Naive thymus-derived CD4-positive, alpha-beta T cell (primary cell): ENCODE measurements at regions not wholly inside any gene's neighbourhood (a gene's known extent, or its start where the extent isn't known, plus 50 kb on each side); places are given as distances from the start of the nearest gene placed in this dataset.

ENCODE experiments used
- ATAC-seq: fragments of 150-1000 bp; cut with Tn5 transposase; 2 replicates; pipeline ENCODE4 v1.10.0; 2021; ENCODE audit warnings: mild to moderate bottlenecking, moderate library complexity
- CTCF ChIA-PET: fragments of 350-600 bp; sonication (Branson Sonifier 250); formaldehyde crosslinking; loops from one replicate; lab custom pipeline; 2021; ENCODE audit warnings: antibody characterized with exemption; lab: Charles Lee
- POLR2A ChIA-PET: fragments of 350-600 bp; sonication (Branson Sonifier 250); formaldehyde crosslinking; loops from one replicate; lab custom pipeline; 2021; ENCODE audit warnings: antibody characterized with exemption, inconsistent platforms; lab: Charles Lee
- DNase-seq, 9 donors: peaks; one replicate each; pipeline versions ENCODE4 v3.0.0 to v3.0.0-alpha.2; 2020 to 2022; ENCODE audit warnings: mixed read lengths in 1 of 9
- H3K27ac ChIP-seq: one replicate; pipeline ENCODE4 v1.7.0; 2013; ENCODE audit warnings: mild to moderate bottlenecking, low read depth, low read length, moderate library complexity
- H3K27me3 ChIP-seq, 2 donors: one replicate each; pipeline ENCODE4 v1.7.0; 2013; ENCODE audit warnings: low read length in 2 of 2, mild to moderate bottlenecking in 2 of 2, moderate library complexity in 2 of 2; ENCODE audit not compliant: control insufficient read depth in 2 of 2, insufficient read depth in 2 of 2
- H3K36me3 ChIP-seq, 3 experiments: 1 replicate in 2 of 3; 2 replicates in 1 of 3; pipeline ENCODE4 v1.7.0; 2013; ENCODE audit warnings: low read length in 3 of 3, mild to moderate bottlenecking in 3 of 3, moderate library complexity in 1 of 3; ENCODE audit not compliant: insufficient read depth in 3 of 3, control insufficient read depth in 2 of 3
- H3K4me1 ChIP-seq, 2 donors: one replicate each; pipeline ENCODE4 v1.7.0; 2013; ENCODE audit warnings: low read length in 2 of 2, mild to moderate bottlenecking in 2 of 2, moderate library complexity in 1 of 2; ENCODE audit not compliant: control insufficient read depth in 2 of 2, insufficient read depth in 2 of 2
- H3K4me3 ChIP-seq: 2 replicates; pipeline ENCODE4 v1.7.0; 2013; ENCODE audit warnings: mild to moderate bottlenecking, low read length
- H3K9me3 ChIP-seq, 3 experiments: 1 replicate in 2 of 3; 2 replicates in 1 of 3; pipeline ENCODE4 v1.7.0; 2013; ENCODE audit warnings: low read length in 3 of 3; ENCODE audit not compliant: control insufficient read depth in 2 of 3
- H3K27ac Mint-ChIP-seq, 9 donors: one replicate each; pipeline ENCODE4 v1.8.0; 2020 to 2022; ENCODE audit warnings: mixed read lengths in 9 of 9, mild to moderate bottlenecking in 8 of 9, moderate library complexity in 5 of 9, inconsistent platforms in 2 of 9
- H3K27me3 Mint-ChIP-seq, 5 donors: one replicate each; pipeline ENCODE4 v1.8.0; 2021 to 2022; ENCODE audit warnings: mixed read lengths in 5 of 5, mild to moderate bottlenecking in 1 of 5
- H3K36me3 Mint-ChIP-seq, 5 donors: one replicate each; pipeline ENCODE4 v1.8.0; 2020 to 2022; ENCODE audit warnings: mixed read lengths in 5 of 5, mild to moderate bottlenecking in 3 of 5, inconsistent platforms in 1 of 5
- H3K4me1 Mint-ChIP-seq, 7 donors: one replicate each; pipeline ENCODE4 v1.8.0; 2020 to 2022; ENCODE audit warnings: mixed read lengths in 7 of 7, mild to moderate bottlenecking in 3 of 7, inconsistent platforms in 1 of 7
- H3K4me3 Mint-ChIP-seq, 10 donors: one replicate each; pipeline ENCODE4 v1.8.0; 2020 to 2022; ENCODE audit warnings: mild to moderate bottlenecking in 10 of 10, mixed read lengths in 10 of 10, moderate library complexity in 6 of 10, inconsistent platforms in 2 of 10
- H3K9me3 Mint-ChIP-seq, 11 donors: one replicate each; pipeline ENCODE4 v1.8.0; 2020 to 2022; ENCODE audit warnings: mixed read lengths in 11 of 11, mild to moderate bottlenecking in 4 of 11, inconsistent platforms in 1 of 11, moderate library complexity in 1 of 11
- intact Hi-C, 2 donors: fragments of 100-400 bp; cut with micrococcal nuclease; formaldehyde crosslinking; loops; one replicate each; pipeline ENCODE4 v1.15.1; 2023

- no peaks in the 10 kb centered on the region for H3K4me1 Mint-ChIP-seq
- H3K9me3 ChIP-seq, result no peaks in the 10 kb centered on the region
- no peaks in the 10 kb centered on the region for H3K36me3 Mint-ChIP-seq
- peaks cover 3 to 49% (median 37%) of the 10 kb centered on the region in 5 donors for H3K27me3 Mint-ChIP-seq
- H3K9me3 Mint-ChIP-seq, result peaks cover 0 to 3% (median 0%) of the 10 kb centered on the region in 11 donors
- H3K27ac ChIP-seq, result no peak overlapping the region
- no peak overlapping the region for H3K4me3 ChIP-seq
- H3K27me3 ChIP-seq, result no peaks in the 10 kb centered on the region
- H3K36me3 ChIP-seq, result no peaks in the 10 kb centered on the region
- ChIA-PET CTCF (no interaction called here), POLR2A (no interaction called here)
- no peaks in the 10 kb centered on the region for H3K4me1 ChIP-seq
- H3K27ac Mint-ChIP-seq, result no peak overlapping the region
- intact Hi-C loops, result no loop called here
- ATAC-seq, result no peak
- H3K4me3 Mint-ChIP-seq, result no peak overlapping the region
- DNase-seq, result no peak
These were observed 54.9 kb downstream of the KLHDC7A start for GRCh38 chr1:18535391-18536210.

GRCh38 chr1:18536356-18536755, 55.6 kb downstream of the KLHDC7A start:
- no peak overlapping the region for H3K27ac Mint-ChIP-seq
- DNase-seq, result no peak
- Histone ChIP-seq H3K9me3 (no peaks in the 10 kb centered on the region), H3K4me3 (no peak overlapping the region), H3K27ac (no peak overlapping the region), H3K27me3 (no peaks in the 10 kb centered on the region), H3K36me3 (no peaks in the 10 kb centered on the region), H3K4me1 (no peaks in the 10 kb centered on the region)
- ChIA-PET CTCF (no interaction called here), POLR2A (no interaction called here)
- H3K4me3 Mint-ChIP-seq, result no peak overlapping the region
- no peaks in the 10 kb centered on the region for H3K36me3 Mint-ChIP-seq
- H3K9me3 Mint-ChIP-seq, result peaks cover 0 to 3% (median 0%) of the 10 kb centered on the region in 11 donors
- ATAC-seq, result no peak
- H3K4me1 Mint-ChIP-seq, result no peaks in the 10 kb centered on the region
- H3K27me3 Mint-ChIP-seq, result peaks cover 0 to 50% (median 35%) of the 10 kb centered on the region in 5 donors
- intact Hi-C loops, result no loop called here

GRCh38 chr1:18536915-18537314, 56.2 kb downstream of the KLHDC7A start:
- no peak overlapping the region for H3K27ac ChIP-seq
- ATAC-seq (no peak), DNase-seq (no peak)
- Mint-ChIP-seq H3K4me1 (no peaks in the 10 kb centered on the region), H3K4me3 (no peak overlapping the region), H3K27me3 (peaks cover 2 to 50% (median 34%) of the 10 kb centered on the region in 5 donors), H3K27ac (no peak overlapping the region), H3K36me3 (no peaks in the 10 kb centered on the region), H3K9me3 (peaks cover 0 to 3% (median 0%) of the 10 kb centered on the region in 11 donors)
- no peaks in the 10 kb centered on the region for H3K27me3 ChIP-seq
- POLR2A ChIA-PET, result no interaction called here
- no peaks in the 10 kb centered on the region for H3K4me1 ChIP-seq
- no peak overlapping the region for H3K4me3 ChIP-seq
- CTCF ChIA-PET, result no interaction called here
- H3K9me3 ChIP-seq, result no peaks in the 10 kb centered on the region
- no peaks in the 10 kb centered on the region for H3K36me3 ChIP-seq
- intact Hi-C loops, result no loop called here

GRCh38 chr1:18537386-18538306, 56.9 kb downstream of the KLHDC7A start:
- intact Hi-C loops, result no loop called here
- peaks cover 0 to 4% of the 10 kb centered on the region in 2 donors for H3K27me3 ChIP-seq
- ChIA-PET CTCF (no interaction called here), POLR2A (no interaction called here)
- DNase-seq (peak in 1 of 9 donors; percentile 0), ATAC-seq (no peak)
- Mint-ChIP-seq H3K4me3 (no peak overlapping the region), H3K9me3 (peaks cover 0 to 5% (median 0%) of the 10 kb centered on the region in 11 donors), H3K27me3 (peaks cover 9 to 53% (median 37%) of the 10 kb centered on the region in 5 donors), H3K4me1 (no peaks in the 10 kb centered on the region), H3K36me3 (no peaks in the 10 kb centered on the region), H3K27ac (no peak overlapping the region)
- no peak overlapping the region for H3K27ac ChIP-seq
- no peaks in the 10 kb centered on the region for H3K36me3 ChIP-seq
- H3K4me1 ChIP-seq, result no peaks in the 10 kb centered on the region
- no peaks in the 10 kb centered on the region for H3K9me3 ChIP-seq
- no peak overlapping the region for H3K4me3 ChIP-seq

GRCh38 chr1:18539171-18539570, 58.4 kb downstream of the KLHDC7A start:
- Mint-ChIP-seq H3K27me3 (peaks cover 17 to 63% (median 40%) of the 10 kb centered on the region in 5 donors), H3K4me3 (no peak overlapping the region), H3K36me3 (peaks cover 0 to 6% (median 0%) of the 10 kb centered on the region in 5 donors), H3K27ac (no peak overlapping the region), H3K9me3 (peaks cover 0 to 12% (median 4%) of the 10 kb centered on the region in 11 donors), H3K4me1 (no peaks in the 10 kb centered on the region)
- DNase-seq (peak in 1 of 9 donors; percentile 6), ATAC-seq (no peak)
- Histone ChIP-seq H3K4me1 (no peaks in the 10 kb centered on the region), H3K9me3 (no peaks in the 10 kb centered on the region), H3K27me3 (peaks cover 0 to 4% of the 10 kb centered on the region in 2 donors), H3K36me3 (no peaks in the 10 kb centered on the region), H3K4me3 (no peak overlapping the region), H3K27ac (no peak overlapping the region)
- ChIA-PET POLR2A (no interaction called here), CTCF (no interaction called here)
- intact Hi-C loops, result no loop called here

GRCh38 chr1:18540136-18540765, 59.5 kb downstream of the KLHDC7A start:
- DNase-seq, result no peak
- CTCF ChIA-PET, result no interaction called here
- peaks cover 17 to 74% (median 42%) of the 10 kb centered on the region in 5 donors for H3K27me3 Mint-ChIP-seq

More at GRCh38 chr1:18540136-18540765, 59.5 kb downstream of the KLHDC7A start:
- intact Hi-C loops, result no loop called here
- no peak overlapping the region for H3K4me3 ChIP-seq
- Mint-ChIP-seq H3K27ac (no peak overlapping the region), H3K9me3 (peaks cover 0 to 12% (median 4%) of the 10 kb centered on the region in 11 donors), H3K36me3 (peaks cover 0 to 6% (median 0%) of the 10 kb centered on the region in 5 donors), H3K4me1 (no peaks in the 10 kb centered on the region), H3K4me3 (no peak overlapping the region)
- no peaks in the 10 kb centered on the region for H3K36me3 ChIP-seq
- no peaks in the 10 kb centered on the region for H3K4me1 ChIP-seq
- ATAC-seq, result no peak
- POLR2A ChIA-PET, result no interaction called here
- H3K27ac ChIP-seq, result no peak overlapping the region
- H3K27me3 ChIP-seq, result peaks cover 0 to 4% of the 10 kb centered on the region in 2 donors
- H3K9me3 ChIP-seq, result no peaks in the 10 kb centered on the region
